Mesenchymal stem cell (in vitro differentiated cells and primary cell): ENCODE measurements at regions not wholly inside any gene's neighbourhood (a gene's known extent, or its start where the extent isn't known, plus 50 kb on each side); places are given as distances from the start of the nearest gene placed in this dataset.
"Not testable (repeated sequence)": the region's sequence is repeated elsewhere in the genome, so short reads cannot be mapped to it uniquely, and the experiment has no call there.

ENCODE experiments used
- DNase-seq: peaks from one replicate; pipeline ENCODE4 v3.0.0-alpha.2; 2013
- H2AFZ ChIP-seq: one replicate; pipeline ENCODE4 v1.6.1; 2013; ENCODE audit warnings: low read depth, mild to moderate bottlenecking, control low read depth, inconsistent platforms, low read length, moderate library complexity
- H2AK5ac ChIP-seq: 2 replicates; pipeline ENCODE4 v1.6.1; 2013; ENCODE audit warnings: low read length, moderate library complexity, mild to moderate bottlenecking, inconsistent platforms; ENCODE audit not compliant: severe bottlenecking
- H2BK120ac ChIP-seq: one replicate; pipeline ENCODE4 v1.6.1; 2013; ENCODE audit warnings: low read depth, mild to moderate bottlenecking, inconsistent platforms, low read length, moderate library complexity
- H2BK12ac ChIP-seq, 2 experiments: one replicate each; pipeline ENCODE4 v1.6.1; 2013; ENCODE audit warnings: inconsistent platforms in 2 of 2, low read length in 2 of 2, mild to moderate bottlenecking in 2 of 2, moderate library complexity in 2 of 2, control low read depth in 1 of 2
- H2BK15ac ChIP-seq: one replicate; pipeline ENCODE4 v1.6.1; 2013; ENCODE audit warnings: mild to moderate bottlenecking, low read depth, inconsistent platforms; ENCODE audit not compliant: poor library complexity, severe bottlenecking
- H2BK5ac ChIP-seq: 2 replicates; pipeline ENCODE4 v1.6.1; 2013; ENCODE audit warnings: low read depth, mild to moderate bottlenecking, low read length, control low read depth, inconsistent platforms; ENCODE audit not compliant: poor library complexity, severe bottlenecking
- H3K14ac ChIP-seq, 2 experiments: one replicate each; pipeline ENCODE4 v1.6.1; 2013; ENCODE audit warnings: inconsistent platforms in 2 of 2, low read length in 2 of 2, control low read depth in 1 of 2, mild to moderate bottlenecking in 1 of 2, moderate library complexity in 1 of 2
- H3K18ac ChIP-seq, 2 experiments: one replicate each; pipeline ENCODE4 v1.6.1; 2013; ENCODE audit warnings: inconsistent platforms in 2 of 2, low read length in 2 of 2, control low read depth in 1 of 2, low read depth in 1 of 2, mild to moderate bottlenecking in 1 of 2
- H3K23ac ChIP-seq, 2 experiments: one replicate each; pipeline ENCODE4 v1.6.1; 2013; ENCODE audit warnings: inconsistent platforms in 2 of 2, low read length in 2 of 2, mild to moderate bottlenecking in 2 of 2, moderate library complexity in 2 of 2, control low read depth in 1 of 2
- H3K27ac ChIP-seq: 2 replicates; pipeline ENCODE4 v1.5.1; 2013; ENCODE audit warnings: mild to moderate bottlenecking, moderate library complexity, low read length, control low read depth, inconsistent platforms; ENCODE audit not compliant: poor library complexity, severe bottlenecking
- H3K27me3 ChIP-seq, 2 experiments: 2 replicates each; pipeline versions ENCODE4 v1.6.1 to v1.7.0; 2013; ENCODE audit warnings: low read length in 2 of 2, mild to moderate bottlenecking in 2 of 2, moderate library complexity in 2 of 2, control low read depth in 1 of 2, inconsistent platforms in 1 of 2; ENCODE audit not compliant: control insufficient read depth in 1 of 2, insufficient read depth in 1 of 2
- H3K36me3 ChIP-seq, 2 experiments: 2 replicates each; pipeline versions ENCODE4 v1.6.1 to v1.7.0; 2013; ENCODE audit warnings: low read length in 2 of 2, control low read depth in 1 of 2, inconsistent platforms in 1 of 2, low read depth in 1 of 2, mild to moderate bottlenecking in 1 of 2; ENCODE audit not compliant: insufficient read depth in 2 of 2, control insufficient read depth in 1 of 2
- H3K4ac ChIP-seq, 2 experiments: one replicate each; pipeline ENCODE4 v1.6.1; 2013; ENCODE audit warnings: inconsistent platforms in 2 of 2, low read length in 2 of 2, mild to moderate bottlenecking in 2 of 2, moderate library complexity in 2 of 2, control low read depth in 1 of 2, low read depth in 1 of 2
- H3K4me1 ChIP-seq: 2 replicates; pipeline ENCODE4 v1.6.1; 2013; ENCODE audit warnings: low read depth, low read length, control low read depth; ENCODE audit not compliant: control insufficient read depth, insufficient read depth
- H3K4me2 ChIP-seq: 2 replicates; pipeline ENCODE4 v1.6.1; 2013; ENCODE audit warnings: low read length, mild to moderate bottlenecking, inconsistent platforms; ENCODE audit not compliant: poor library complexity, severe bottlenecking
- H3K4me3 ChIP-seq, 2 experiments: 2 replicates each; pipeline versions ENCODE4 v1.5.1 to v1.7.0; 2013; ENCODE audit warnings: low read length in 2 of 2, mild to moderate bottlenecking in 2 of 2, control low read depth in 1 of 2, low read depth in 1 of 2; ENCODE audit not compliant: insufficient read depth in 1 of 2
- H3K79me1 ChIP-seq: replicated peaks from 2 replicates; pipeline ENCODE4 v1.6.1; 2013; ENCODE audit warnings: mild to moderate bottlenecking, control low read depth, low read length, inconsistent platforms; ENCODE audit not compliant: poor library complexity, severe bottlenecking
- H3K9ac ChIP-seq: 2 replicates; pipeline ENCODE4 v1.7.0; 2013; ENCODE audit warnings: mild to moderate bottlenecking, low read length, moderate library complexity
- H3K9me3 ChIP-seq: 2 replicates; pipeline ENCODE4 v1.7.0; 2013; ENCODE audit warnings: mild to moderate bottlenecking, low read length; ENCODE audit not compliant: control insufficient read depth
- H4K8ac ChIP-seq: one replicate; pipeline ENCODE4 v1.6.1; 2013; ENCODE audit warnings: inconsistent platforms, mild to moderate bottlenecking, low read length, moderate library complexity
- H4K91ac ChIP-seq: one replicate; pipeline ENCODE4 v1.6.1; 2013; ENCODE audit warnings: mild to moderate bottlenecking, low read length, inconsistent platforms
- WGBS: methylation state at CpG from one replicate; pipeline ENCODE4 v1.1.7; 2013; ENCODE audit warnings: mixed read lengths; 5-methylcytosine and 5-hydroxymethylcytosine counted together

DNA sequence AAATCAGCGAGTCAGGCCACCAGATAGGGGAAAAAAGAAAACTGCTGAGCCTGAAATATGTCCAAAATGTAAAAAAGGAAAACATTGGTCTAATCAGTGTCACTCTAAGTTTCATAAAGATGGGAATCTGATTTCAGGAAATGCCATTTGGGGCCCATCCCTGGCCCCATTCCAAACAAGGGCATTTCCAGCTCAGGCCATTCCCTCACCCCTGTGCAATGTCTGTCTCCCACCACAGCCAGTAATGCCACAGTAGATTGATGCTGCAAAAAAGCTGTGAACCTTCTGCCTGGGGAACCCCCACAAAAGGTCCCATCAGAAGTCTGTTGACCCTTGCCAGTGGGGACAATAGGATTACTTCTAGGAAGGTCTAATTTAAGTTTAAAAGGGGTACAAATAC lies 199.6 kb downstream of the YTHDC2 start:
- Histone ChIP-seq H3K14ac (no peak overlapping the region), H3K4me2 (no peak overlapping the region), H2BK12ac (no peak overlapping the region), H3K4ac (no peak overlapping the region), H2BK5ac (no peak overlapping the region), H4K8ac (no peak overlapping the region), H2BK120ac (no peak overlapping the region), H2AK5ac (no peak overlapping the region), H3K9me3 (peaks cover 3% of the 10 kb centered on the region), H3K79me1 (no peaks in the 10 kb centered on the region), H3K18ac (no peak overlapping the region), H3K27ac (no peak overlapping the region), H3K23ac (no peak overlapping the region), H3K27me3 (no peaks in the 10 kb centered on the region), H4K91ac (no peak overlapping the region), H3K4me3 (no peak overlapping the region), H3K36me3 (no peaks in the 10 kb centered on the region), H3K9ac (no peak overlapping the region), H3K4me1 (no peaks in the 10 kb centered on the region), H2BK15ac (no peak overlapping the region), H2AFZ (no peak overlapping the region)
- no CpG with 5 or more reads among the region's 1 CpG for WGBS
- DNase-seq, result peak; percentile 34

DNA sequence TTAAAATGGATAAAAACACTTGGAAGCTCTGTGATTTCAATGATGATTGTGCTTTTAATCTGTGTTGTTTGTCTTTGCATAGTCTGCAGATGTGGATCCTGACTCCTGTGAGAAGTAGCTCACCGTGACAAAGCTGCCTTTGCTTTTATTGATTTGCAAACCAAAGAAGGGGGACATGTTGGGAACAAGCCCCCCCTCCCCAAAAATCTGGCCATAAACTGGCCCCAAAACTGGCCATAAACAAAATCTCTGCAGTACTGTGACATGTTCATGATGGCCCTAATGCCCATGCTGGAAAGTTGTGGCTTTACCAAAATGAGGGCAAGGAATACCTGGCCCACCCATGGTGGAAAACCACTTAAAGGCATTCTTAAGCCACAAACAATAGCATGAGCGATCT lies 202.4 kb downstream of the YTHDC2 start:
- H3K36me3 ChIP-seq, H4K8ac ChIP-seq, H3K4me3 ChIP-seq, DNase-seq, H3K23ac ChIP-seq, H2BK5ac ChIP-seq, H3K4ac ChIP-seq, H3K27me3 ChIP-seq, H2BK120ac ChIP-seq, H3K18ac ChIP-seq, H2BK12ac ChIP-seq, H3K27ac ChIP-seq, H3K9ac ChIP-seq, H3K4me2 ChIP-seq, H3K9me3 ChIP-seq, H2AK5ac ChIP-seq, H2BK15ac ChIP-seq, H3K79me1 ChIP-seq, H3K14ac ChIP-seq, H4K91ac ChIP-seq, H3K4me1 ChIP-seq, H2AFZ ChIP-seq: not testable (repeated sequence)
- 100% methylated on average over 1 of the region's 2 CpGs for WGBS

DNA sequence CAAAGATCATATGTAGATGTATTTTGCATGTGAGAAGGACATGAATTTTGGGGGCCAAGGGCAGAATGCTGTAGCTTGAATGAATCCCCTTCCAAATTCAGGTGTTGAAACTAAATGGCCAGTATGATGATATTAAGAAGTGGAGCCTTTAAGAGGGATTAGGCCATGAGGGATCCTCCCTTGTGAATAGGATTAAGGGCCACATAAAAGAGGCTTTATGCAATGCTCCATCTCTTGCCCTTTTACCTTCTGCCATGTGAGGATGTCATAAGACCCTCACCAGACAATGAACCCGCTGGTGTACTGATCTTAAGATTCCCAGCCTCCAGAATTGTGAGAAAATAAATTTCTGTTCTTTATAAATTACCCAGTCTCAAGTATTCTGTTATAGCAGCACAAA lies 206.1 kb downstream of the YTHDC2 start:
- DNase-seq, result no peak
- no peak overlapping the region for H2BK5ac ChIP-seq

GRCh38 chr5:113721171-113721570 lies 207.7 kb downstream of the YTHDC2 start:
- H2AFZ ChIP-seq, result no peak overlapping the region
- H2BK5ac ChIP-seq, result no peak overlapping the region
- H3K23ac ChIP-seq, result no peak overlapping the region
- DNase-seq, result no peak
- H3K4me2 ChIP-seq, result no peak overlapping the region
- no peaks in the 10 kb centered on the region for H3K79me1 ChIP-seq
- 45% methylated on average over 2 of the region's 2 CpGs for WGBS
- H3K9ac ChIP-seq, result no peak overlapping the region
- H3K4me1 ChIP-seq, result no peaks in the 10 kb centered on the region
- H3K4me3 ChIP-seq, result no peak overlapping the region
- no peak overlapping the region for H3K4ac ChIP-seq
- H3K27me3 ChIP-seq, result no peaks in the 10 kb centered on the region
- H3K27ac ChIP-seq, result no peak overlapping the region
- no peak overlapping the region for H2BK12ac ChIP-seq
- no peak overlapping the region for H4K8ac ChIP-seq
- no peak overlapping the region for H2BK120ac ChIP-seq
- H4K91ac ChIP-seq, result no peak overlapping the region
- no peak overlapping the region for H3K18ac ChIP-seq
- H2AK5ac ChIP-seq, result no peak overlapping the region
- no peak overlapping the region for H3K14ac ChIP-seq
- H3K9me3 ChIP-seq, result peaks cover 3% of the 10 kb centered on the region
- H2BK15ac ChIP-seq, result no peak overlapping the region
- H3K36me3 ChIP-seq, result no peaks in the 10 kb centered on the region

More for the DNA sequence above, 206.1 kb downstream of the YTHDC2 start:
- Histone ChIP-seq H3K9ac (no peak overlapping the region), H3K4me2 (no peak overlapping the region), H3K79me1 (no peaks in the 10 kb centered on the region), H3K18ac (no peak overlapping the region), H2BK12ac (no peak overlapping the region), H3K36me3 (no peaks in the 10 kb centered on the region), H3K4me3 (no peak overlapping the region), H3K27me3 (no peaks in the 10 kb centered on the region), H2AFZ (no peak overlapping the region), H2BK120ac (no peak overlapping the region), H3K27ac (no peak overlapping the region), H2AK5ac (no peak overlapping the region), H3K23ac (no peak overlapping the region), H4K91ac (no peak overlapping the region), H3K9me3 (peaks cover 3% of the 10 kb centered on the region), H2BK15ac (no peak overlapping the region), H3K4ac (no peak overlapping the region), H3K14ac (no peak overlapping the region), H3K4me1 (no peaks in the 10 kb centered on the region), H4K8ac (no peak overlapping the region)
- no CpG with 5 or more reads among the region's 1 CpG for WGBS
